GM21723 (cell line): ENCODE measurements at regions not wholly inside any gene's neighbourhood (a gene's known extent, or its start where the extent isn't known, plus 50 kb on each side); places are given as distances from the start of the nearest gene placed in this dataset.

Source experiments
- ATAC-seq: cut with Tn5 transposase; IDR thresholded peaks from one replicate; pipeline ENCODE4 v1.9.1; 2021; ENCODE audit warnings: mild to moderate bottlenecking, moderate library complexity; ENCODE audit not compliant: unreplicated experiment

- no peak for ATAC-seq
These were observed 276.9 kb downstream of the RPS24 start for GRCh38 chr10:78310481-78311080.

GRCh38 chr10:78312197-78313047, 278.8 kb downstream of the RPS24 start:
- ATAC-seq: no peak

DNA sequence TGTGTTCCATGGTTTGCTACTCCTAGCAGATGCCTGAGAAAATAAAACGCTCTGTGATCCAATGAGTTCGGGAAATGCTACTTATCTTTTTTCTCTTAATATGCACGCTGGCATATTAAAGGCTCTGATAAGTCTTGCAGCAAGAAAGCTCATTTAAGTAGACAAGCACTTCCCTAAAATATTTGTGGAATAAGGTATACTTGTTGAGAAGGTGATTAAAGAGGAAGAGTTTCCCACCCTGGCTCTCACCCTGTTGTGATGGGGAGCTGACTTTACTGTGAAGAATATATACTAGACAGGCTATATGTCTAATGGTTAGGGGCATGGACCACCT, 279.4 kb downstream of the RPS24 start:
- no peak for ATAC-seq

DNA sequence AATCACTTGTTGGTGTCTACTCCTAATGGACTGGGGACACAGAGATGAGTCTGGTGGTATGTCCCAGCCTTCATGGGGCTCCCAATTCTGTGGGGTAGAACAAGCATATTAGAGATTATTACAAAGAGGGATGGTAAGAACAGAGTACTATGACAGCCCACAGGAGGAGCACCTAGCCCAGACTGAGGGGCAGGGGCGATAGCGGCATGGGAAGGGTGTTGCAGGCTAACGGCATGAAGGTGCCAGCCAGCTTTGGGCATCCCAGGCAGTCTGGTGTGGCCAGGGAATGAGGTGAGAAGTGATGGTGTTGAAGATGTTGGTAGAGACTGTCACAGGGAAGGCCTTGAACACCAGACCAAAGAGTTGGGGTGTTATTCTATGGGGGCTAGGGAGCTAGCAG, 280.0 kb downstream of the RPS24 start:
- no peak for ATAC-seq

- no peak for ATAC-seq
These were observed 281.0 kb downstream of the RPS24 start for GRCh38 chr10:78314651-78315050.

DNA sequence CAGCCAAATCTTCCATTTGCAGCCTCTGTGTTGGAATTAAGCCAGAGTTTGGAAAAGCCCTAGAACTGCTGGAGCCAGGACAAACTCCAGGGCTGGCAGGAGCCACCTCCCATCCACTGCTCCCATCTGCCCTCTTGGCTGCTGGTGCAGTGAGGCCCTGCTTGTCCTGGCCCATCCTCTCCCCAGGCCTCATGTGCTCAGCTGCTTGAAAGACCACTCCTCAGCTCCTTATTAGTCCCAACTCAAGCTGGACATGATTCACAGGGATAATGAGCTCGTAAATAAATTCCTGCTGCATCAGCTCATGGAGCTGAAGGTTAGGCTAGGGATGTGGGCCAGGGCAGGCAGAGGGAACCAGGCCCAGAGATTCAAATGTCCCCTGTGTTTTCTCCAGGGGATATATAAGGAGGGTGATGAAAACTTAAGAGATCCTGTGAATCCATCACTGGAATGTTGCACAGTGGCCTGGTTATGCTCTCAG, 282.8 kb downstream of the RPS24 start:
- ATAC-seq: no peak

DNA sequence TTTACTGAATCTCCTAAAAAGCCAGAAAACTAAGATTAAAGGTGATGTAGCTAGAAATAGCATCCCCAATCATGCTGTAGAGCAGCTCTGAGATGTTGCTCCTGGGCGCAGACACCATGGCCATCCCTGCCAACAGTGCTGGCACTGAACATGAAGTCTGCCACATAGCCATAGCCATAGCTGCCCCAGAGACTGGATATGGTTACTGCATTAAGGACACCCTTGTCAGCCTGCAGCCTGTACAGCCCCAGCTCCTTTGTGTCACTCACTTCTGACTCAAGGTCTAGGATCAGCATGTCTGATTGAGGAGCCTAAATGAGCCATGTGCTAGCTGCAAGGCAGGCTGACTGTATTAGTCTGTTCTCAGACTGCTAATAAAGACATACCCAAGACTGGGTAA, 284.6 kb downstream of the RPS24 start:
- ATAC-seq: no peak

DNA sequence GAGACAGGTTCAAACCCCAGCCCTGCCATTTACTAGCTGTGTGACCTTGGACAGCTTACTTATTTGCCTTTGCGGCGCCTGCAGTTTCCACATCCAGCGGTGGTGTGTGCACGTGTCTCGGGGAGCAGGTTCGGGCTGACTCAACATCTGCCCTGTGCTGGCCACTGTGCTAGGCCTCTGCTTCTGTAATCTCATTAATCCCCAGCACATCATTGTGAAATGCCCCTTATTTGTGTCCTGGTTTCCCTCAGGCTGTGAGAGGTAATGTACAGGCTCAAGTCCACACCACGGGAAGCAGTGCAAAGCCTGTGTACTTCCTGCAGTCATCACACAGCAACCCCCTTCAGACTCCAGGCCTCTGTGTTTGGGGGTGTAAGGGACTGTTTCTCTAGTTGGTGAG, 285.7 kb downstream of the RPS24 start:
- ATAC-seq: no peak

GRCh38 chr10:78319841-78320240, 286.2 kb downstream of the RPS24 start:
- no peak for ATAC-seq

DNA sequence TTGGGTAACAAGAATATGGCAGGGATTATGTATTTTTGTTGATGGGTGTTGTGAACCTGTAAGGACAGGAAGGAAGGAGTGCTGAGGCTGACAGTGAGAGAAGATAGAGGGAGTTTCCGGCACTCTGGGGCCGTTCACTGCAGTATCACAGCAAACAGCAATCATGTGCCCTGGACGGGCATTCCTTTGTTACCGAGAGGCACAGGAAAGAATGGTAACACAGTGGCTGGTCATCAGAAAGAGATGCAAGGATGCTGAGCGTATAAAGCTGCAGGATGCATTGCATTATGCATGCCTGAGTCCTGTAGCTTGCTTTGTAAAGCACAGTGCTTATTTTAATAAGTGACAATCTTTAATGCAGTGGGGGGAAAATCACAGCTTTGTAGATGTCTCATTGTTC, 286.8 kb downstream of the RPS24 start:
- ATAC-seq: no peak

DNA sequence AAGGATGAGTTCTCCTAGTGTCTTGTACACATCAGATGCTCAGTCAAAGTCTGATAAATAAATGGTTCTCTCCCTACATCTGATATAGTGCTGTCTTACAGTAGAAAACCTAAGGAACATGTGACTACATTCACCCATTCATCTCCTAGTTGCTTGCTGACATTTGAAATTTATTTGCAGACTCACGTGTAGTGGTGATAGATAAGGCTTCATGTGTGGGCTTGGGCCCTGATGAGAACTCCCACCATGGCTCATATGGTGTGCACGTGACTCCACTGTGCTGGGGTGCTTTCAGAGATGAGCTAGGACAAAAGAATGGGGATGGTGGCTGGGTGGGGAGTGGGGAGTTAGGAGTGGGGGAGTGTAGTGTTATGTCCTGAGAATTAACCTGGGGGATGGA, 287.3 kb downstream of the RPS24 start:
- ATAC-seq: no peak

GRCh38 chr10:78321500-78321899, 287.8 kb downstream of the RPS24 start:
- no peak for ATAC-seq

DNA sequence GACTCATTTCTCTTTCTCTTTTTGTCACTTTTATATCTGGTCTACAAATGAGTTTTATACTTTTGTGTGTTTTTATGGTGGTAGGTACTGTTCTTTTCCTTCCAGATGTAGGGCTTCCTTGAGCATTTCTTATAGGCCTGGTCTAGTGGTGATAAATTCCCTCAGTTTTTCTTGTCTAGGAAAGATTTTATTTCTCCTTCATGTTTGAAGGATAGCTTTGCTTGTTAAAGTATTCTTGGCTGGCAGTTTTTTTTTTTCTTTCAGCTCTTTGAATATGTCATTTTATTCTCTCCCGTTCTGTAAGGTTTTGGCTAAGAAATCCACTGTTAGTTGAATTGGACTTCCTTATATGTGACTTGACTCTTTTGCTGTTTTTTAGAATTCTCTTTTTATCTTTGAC, 292.7 kb downstream of the RPS24 start:
- ATAC-seq: no peak

- ATAC-seq: no peak
These were observed 294.3 kb downstream of the RPS24 start for GRCh38 chr10:78327778-78328591.

DNA sequence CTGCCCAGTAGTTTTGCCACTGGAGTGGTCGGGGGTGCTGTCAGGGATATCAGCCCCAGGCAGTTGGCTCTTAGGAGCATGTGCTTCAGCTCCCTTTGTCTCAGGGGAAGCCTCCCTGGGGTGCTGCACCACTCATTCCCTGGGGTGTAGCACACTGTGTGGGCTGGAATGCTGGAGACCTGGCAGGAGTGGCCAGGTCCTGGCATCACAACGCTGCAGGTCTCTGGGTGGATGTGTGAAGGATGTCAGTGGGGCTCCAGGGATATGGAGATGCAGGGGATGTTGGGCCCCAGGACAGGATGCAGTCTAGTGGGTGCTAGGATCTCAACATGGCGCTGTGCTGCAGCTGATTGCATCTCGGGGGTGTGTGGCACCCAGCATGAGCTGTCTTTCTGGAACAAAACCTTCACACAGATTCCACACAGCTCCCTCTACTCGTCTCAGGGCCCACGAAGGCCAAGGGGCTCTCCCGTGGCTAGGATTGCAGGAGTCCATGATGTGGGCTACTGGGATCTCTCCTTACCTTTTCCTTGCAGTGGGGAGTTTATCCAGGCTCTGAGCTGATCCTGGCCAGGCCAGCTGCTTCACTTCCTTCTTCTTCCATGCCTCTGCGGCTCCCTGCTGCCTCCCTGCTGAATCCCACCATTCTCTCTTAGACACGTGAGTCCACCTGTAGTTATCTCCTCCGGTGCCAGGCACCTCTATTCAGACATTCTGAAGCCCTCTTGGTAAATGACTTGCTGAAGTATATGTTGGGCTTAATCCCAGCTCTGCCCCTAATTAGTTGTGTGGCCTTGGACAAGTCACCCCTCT, 295.1 kb downstream of the RPS24 start:
- ATAC-seq: no peak

DNA sequence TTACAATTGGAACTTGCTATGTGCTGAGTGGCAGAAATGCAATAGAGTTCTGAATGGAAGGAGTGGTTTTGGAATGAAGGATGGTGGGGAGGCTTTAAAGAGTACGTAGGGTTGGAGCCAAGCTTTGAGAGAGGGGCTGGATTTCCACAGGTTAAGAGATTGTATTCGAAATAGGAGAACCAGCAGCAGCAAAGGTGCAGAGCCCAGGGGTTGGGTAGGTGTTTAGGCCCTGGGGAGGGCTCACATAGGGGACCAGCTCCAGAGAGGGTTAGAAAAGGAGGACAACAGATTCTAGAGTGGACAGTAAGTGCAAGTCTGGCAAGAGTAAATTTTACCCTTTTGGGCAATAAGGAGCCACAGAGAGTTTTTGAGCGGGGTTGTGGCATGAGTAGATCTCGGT, 297.2 kb downstream of the RPS24 start:
- ATAC-seq: no peak

- ATAC-seq: no peak
These were observed 297.8 kb downstream of the RPS24 start for GRCh38 chr10:78331391-78331922.

GRCh38 chr10:78332012-78332411, 298.3 kb downstream of the RPS24 start:
- ATAC-seq: no peak

DNA sequence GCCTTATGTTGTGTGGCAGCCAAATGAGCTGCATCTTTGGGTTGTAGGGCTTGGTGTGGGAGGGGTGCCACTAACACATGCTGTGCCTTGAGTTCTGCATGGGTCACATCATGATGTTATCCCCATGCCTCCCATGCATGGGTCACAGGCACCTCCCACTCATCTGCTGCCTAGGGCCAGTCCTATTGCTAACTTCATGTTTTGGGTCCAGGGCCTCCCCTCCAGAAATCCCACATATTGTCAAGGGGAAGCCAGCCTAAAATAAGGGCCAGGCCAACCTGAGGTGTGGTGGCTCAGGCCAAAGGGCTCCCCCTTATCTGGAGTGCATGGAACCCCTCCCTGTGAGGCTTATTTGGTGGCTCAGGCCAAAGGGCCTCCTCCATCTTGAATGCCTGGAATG, 299.0 kb downstream of the RPS24 start:
- ATAC-seq: no peak

DNA sequence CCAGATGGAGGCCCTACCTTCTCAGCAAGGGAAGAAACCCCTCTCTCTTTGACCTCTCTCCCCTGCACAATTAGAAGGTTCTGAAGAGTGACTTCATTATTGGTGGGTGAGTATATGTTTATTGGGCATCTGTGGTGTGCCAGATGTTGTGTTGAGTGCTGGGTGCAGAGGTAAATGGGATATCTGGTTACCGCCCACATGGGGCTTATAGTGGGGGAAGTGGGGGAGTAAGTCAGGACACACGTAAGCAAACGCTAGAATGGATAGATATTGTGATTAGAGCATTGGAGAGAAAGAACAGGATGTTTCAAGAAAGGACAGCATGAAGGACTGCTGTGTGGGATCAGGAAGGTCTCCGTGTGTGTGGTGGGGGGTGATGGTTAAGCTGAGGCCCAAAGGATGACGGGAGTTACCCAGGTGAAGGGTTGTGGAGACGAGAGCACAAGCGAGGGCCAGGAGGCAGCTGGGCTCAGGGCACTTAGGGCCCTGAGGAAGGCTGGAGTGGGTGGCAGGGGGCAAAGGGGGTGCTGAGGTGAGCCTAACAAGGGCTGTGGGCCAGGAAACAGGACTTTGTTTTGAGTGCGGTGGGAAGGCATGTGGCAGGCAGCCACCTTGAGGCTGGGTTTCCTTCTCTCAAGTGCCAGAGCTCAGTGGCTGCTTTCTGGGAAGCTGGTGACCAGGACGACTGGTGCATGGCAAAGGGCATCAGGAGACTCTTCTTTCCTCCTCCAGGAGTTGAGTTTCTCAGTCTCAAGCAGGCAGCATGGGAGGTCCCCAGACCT, 299.9 kb downstream of the RPS24 start:
- no peak for ATAC-seq
